ENCODE measurements at regions not wholly inside any gene's neighbourhood (a gene's known extent, or its start where the extent isn't known, plus 50 kb on each side); places are given as distances from the start of the nearest gene placed in this dataset.
"Not testable (repeated sequence)": the region's sequence is repeated elsewhere in the genome, so short reads cannot be mapped to it uniquely, and the experiment has no call there.

DNA sequence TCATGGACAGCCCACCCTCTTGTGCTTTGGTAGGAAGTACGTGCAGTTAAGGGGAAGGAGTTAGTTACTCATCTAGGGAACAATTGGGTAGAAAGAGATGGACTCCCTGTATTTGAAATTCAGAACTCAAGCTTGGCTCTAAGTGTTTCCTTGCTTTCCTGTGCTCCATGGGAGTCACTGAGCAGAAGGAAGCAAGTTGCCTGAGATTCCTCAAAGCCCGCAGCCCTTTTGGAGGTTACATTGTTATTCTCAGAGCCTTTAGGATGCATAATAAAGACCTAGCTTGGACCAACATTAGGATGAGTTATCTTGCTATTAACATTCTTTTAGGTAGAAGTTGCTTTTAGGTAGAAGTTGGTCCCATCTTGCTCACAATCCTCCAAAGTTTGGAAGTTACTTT is 206.4 kb downstream of the ADRA2C start:
- TF ChIP-seq, protein P1, sequence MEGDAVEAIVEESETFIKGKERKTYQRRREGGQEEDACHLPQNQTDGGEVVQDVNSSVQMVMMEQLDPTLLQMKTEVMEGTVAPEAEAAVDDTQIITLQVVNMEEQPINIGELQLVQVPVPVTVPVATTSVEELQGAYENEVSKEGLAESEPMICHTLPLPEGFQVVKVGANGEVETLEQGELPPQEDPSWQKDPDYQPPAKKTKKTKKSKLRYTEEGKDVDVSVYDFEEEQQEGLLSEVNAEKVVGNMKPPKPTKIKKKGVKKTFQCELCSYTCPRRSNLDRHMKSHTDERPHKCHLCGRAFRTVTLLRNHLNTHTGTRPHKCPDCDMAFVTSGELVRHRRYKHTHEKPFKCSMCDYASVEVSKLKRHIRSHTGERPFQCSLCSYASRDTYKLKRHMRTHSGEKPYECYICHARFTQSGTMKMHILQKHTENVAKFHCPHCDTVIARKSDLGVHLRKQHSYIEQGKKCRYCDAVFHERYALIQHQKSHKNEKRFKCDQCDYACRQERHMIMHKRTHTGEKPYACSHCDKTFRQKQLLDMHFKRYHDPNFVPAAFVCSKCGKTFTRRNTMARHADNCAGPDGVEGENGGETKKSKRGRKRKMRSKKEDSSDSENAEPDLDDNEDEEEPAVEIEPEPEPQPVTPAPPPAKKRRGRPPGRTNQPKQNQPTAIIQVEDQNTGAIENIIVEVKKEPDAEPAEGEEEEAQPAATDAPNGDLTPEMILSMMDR (IDR thresholded peaks at IDR 0.05) = not testable (repeated sequence)
- TF ChIP-seq POLR2A, EP300, POLR2AphosphoS5 (IDR thresholded peaks at IDR 0.05): not testable (repeated sequence)
